ENCODE measurements at regions not wholly inside any gene's neighbourhood (a gene's known extent, or its start where the extent isn't known, plus 50 kb on each side); places are given as distances from the start of the nearest gene placed in this dataset.

GRCh38 chr5:165620394-165620793 lies 2115.0 kb downstream of the MAT2B start:
- DNase-seq, result peak in 4 of 7 donors; percentile 12 to 64 (median 28)
- H3K27ac ChIP-seq, result no peak overlapping the region
- H3K27me3 ChIP-seq, result no peaks in the 10 kb centered on the region
- TF ChIP-seq POLR2A (IDR thresholded peaks at IDR 0.05) (no peak), CTCF (IDR thresholded peaks at IDR 0.05) (no peak)
- intact Hi-C loops (cut with DNase I), result no loop called here
- H3K9me3 ChIP-seq (replicated peaks in 1 of 3), result no peaks in the 10 kb centered on the region
- 63 to 81% (median 72%) methylated on average over 1 of the region's 1 CpG for WGBS, 4 donors
- H3K4me3 ChIP-seq, result no peak overlapping the region
- H3K4me1 ChIP-seq (replicated peaks in 1 of 2), result no peaks in the 10 kb centered on the region
- H3K36me3 ChIP-seq (replicated peaks in 1 of 2), result no peaks in the 10 kb centered on the region

- 76 to 83% (median 79%) methylated on average over 7 of the region's 7 CpGs for WGBS, 4 donors
- Histone ChIP-seq H3K4me1 (replicated peaks in 1 of 2) (no peaks in the 10 kb centered on the region), H3K4me3 (peak overlapping the region in 1 of 4 donors; percentile 1), H3K36me3 (replicated peaks in 1 of 2) (no peaks in the 10 kb centered on the region), H3K27ac (no peak overlapping the region), H3K27me3 (no peaks in the 10 kb centered on the region), H3K9me3 (replicated peaks in 1 of 3) (no peaks in the 10 kb centered on the region)
- TF ChIP-seq CTCF (IDR thresholded peaks at IDR 0.05) (no peak), POLR2A (IDR thresholded peaks at IDR 0.05) (no peak)
- intact Hi-C loops (cut with DNase I), result no loop called here
- no peak for DNase-seq
Measured at GRCh38 chr5:165622864-165623536, 2117.6 kb downstream of the MAT2B start.

GRCh38 chr5:165624166-165624946 lies 2118.9 kb downstream of the MAT2B start:
- intact Hi-C loops (cut with DNase I), result no loop called here
- DNase-seq, result no peak
- Histone ChIP-seq H3K27ac (no peak overlapping the region), H3K27me3 (no peaks in the 10 kb centered on the region), H3K9me3 (replicated peaks in 1 of 3) (no peaks in the 10 kb centered on the region), H3K4me3 (no peak overlapping the region), H3K36me3 (replicated peaks in 1 of 2) (no peaks in the 10 kb centered on the region), H3K4me1 (replicated peaks in 1 of 2) (no peaks in the 10 kb centered on the region)
- TF ChIP-seq POLR2A (IDR thresholded peaks at IDR 0.05) (no peak), CTCF (IDR thresholded peaks at IDR 0.05) (no peak)
- WGBS, 4 donors, result 67 to 75% (median 70%) methylated on average over 8 of the region's 8 CpGs

GRCh38 chr5:165626161-165626560 lies 2120.7 kb downstream of the MAT2B start:
- intact Hi-C loops (cut with DNase I), result no loop called here
- Histone ChIP-seq H3K36me3 (replicated peaks in 1 of 2) (no peaks in the 10 kb centered on the region), H3K4me3 (no peak overlapping the region), H3K4me1 (replicated peaks in 1 of 2) (no peaks in the 10 kb centered on the region), H3K27ac (no peak overlapping the region), H3K9me3 (replicated peaks in 1 of 3) (no peaks in the 10 kb centered on the region), H3K27me3 (no peaks in the 10 kb centered on the region)
- TF ChIP-seq POLR2A (IDR thresholded peaks at IDR 0.05), result no peak
- TF ChIP-seq CTCF (IDR thresholded peaks at IDR 0.05), result no peak
- no peak for DNase-seq
